ENCODE measurements at regions not wholly inside any gene's neighbourhood (a gene's known extent, or its start where the extent isn't known, plus 50 kb on each side); places are given as distances from the start of the nearest gene placed in this dataset.

DNA sequence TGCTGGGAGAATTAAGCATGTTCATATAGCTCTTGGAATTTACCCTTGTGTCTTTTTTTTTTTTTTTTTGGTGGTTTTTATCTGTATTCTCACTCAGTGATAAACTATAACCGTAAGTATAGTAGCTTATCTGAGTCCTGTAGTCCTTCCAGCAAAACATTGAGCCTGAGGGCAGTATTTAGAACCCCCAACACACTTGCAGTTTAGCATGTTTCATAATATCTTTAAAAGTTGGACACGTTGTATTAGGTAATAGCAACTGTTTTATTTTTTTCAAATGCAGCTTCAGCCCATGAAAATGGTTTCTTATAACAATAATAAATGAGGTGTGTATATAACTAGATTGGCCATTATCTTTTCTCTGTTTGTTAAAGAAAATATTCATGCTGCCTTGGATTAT lies 603.5 kb upstream of the HS6ST1 start:
- TF ChIP-seq, protein P1, sequence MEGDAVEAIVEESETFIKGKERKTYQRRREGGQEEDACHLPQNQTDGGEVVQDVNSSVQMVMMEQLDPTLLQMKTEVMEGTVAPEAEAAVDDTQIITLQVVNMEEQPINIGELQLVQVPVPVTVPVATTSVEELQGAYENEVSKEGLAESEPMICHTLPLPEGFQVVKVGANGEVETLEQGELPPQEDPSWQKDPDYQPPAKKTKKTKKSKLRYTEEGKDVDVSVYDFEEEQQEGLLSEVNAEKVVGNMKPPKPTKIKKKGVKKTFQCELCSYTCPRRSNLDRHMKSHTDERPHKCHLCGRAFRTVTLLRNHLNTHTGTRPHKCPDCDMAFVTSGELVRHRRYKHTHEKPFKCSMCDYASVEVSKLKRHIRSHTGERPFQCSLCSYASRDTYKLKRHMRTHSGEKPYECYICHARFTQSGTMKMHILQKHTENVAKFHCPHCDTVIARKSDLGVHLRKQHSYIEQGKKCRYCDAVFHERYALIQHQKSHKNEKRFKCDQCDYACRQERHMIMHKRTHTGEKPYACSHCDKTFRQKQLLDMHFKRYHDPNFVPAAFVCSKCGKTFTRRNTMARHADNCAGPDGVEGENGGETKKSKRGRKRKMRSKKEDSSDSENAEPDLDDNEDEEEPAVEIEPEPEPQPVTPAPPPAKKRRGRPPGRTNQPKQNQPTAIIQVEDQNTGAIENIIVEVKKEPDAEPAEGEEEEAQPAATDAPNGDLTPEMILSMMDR (IDR thresholded peaks at IDR 0.05): no peak
- TF ChIP-seq EZH2 (IDR thresholded peaks at IDR 0.05) (no peak), EZH2phosphoT487 (IDR thresholded peaks at IDR 0.05) (no peak)

All from neural progenitor cell (in vitro differentiated cells).